ENCODE measurements at regions not wholly inside any gene's neighbourhood (a gene's known extent, or its start where the extent isn't known, plus 50 kb on each side); places are given as distances from the start of the nearest gene placed in this dataset.

- H3K27me3 ChIP-seq = no peaks in the 10 kb centered on the region
- H3K4me1 ChIP-seq = no peaks in the 10 kb centered on the region
- no peak for DNase-seq
- intact Hi-C loops (cut with DNase I; ENCODE audit: low total_unique reads) = no loop called here
- H3K27ac ChIP-seq = no peak overlapping the region
- H3K9me3 ChIP-seq = no peaks in the 10 kb centered on the region
- H3K36me3 ChIP-seq = no peaks in the 10 kb centered on the region
- H3K4me3 ChIP-seq = no peak overlapping the region
- no peak for TF ChIP-seq CTCF (IDR thresholded peaks at IDR 0.05)
Measured at GRCh38 chr13:106101201-106101600, 434.3 kb downstream of the EFNB2 start.

GRCh38 chr13:106100171-106100919, 435.1 kb downstream of the EFNB2 start:
- Histone ChIP-seq H3K9me3 (no peaks in the 10 kb centered on the region), H3K36me3 (no peaks in the 10 kb centered on the region), H3K4me1 (no peaks in the 10 kb centered on the region), H3K27me3 (no peaks in the 10 kb centered on the region), H3K27ac (no peak overlapping the region), H3K4me3 (no peak overlapping the region)
- TF ChIP-seq CTCF (IDR thresholded peaks at IDR 0.05) = no peak
- intact Hi-C loops (cut with DNase I; ENCODE audit: low total_unique reads) = no loop called here
- no peak for DNase-seq

DNA sequence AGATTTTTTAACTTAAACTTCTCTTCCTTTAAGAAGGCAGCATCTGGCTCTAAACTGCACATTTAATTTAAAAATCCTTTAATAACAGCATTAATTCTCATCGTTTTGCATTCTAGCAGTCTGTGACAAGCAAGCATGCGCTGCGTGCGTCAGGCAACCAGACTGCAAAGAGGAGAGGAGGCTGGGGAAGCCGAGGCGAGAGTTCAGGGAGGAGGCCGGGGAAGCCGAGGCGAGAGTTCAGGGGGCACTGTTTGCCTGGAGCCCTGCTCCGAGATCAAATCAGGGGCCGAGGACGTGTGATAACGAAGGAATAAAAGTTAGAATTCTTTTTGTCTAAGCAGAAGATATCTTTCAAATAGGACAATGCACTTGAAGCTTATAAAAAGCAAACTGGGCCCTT, 435.7 kb downstream of the EFNB2 start:
- TF ChIP-seq CTCF (IDR thresholded peaks at IDR 0.05) = no peak
- Histone ChIP-seq H3K9me3 (no peaks in the 10 kb centered on the region), H3K4me3 (no peak overlapping the region), H3K27me3 (no peaks in the 10 kb centered on the region), H3K4me1 (no peaks in the 10 kb centered on the region), H3K27ac (no peak overlapping the region), H3K36me3 (no peaks in the 10 kb centered on the region)
- DNase-seq = no peak
- intact Hi-C loops (cut with DNase I; ENCODE audit: low total_unique reads) = no loop called here

- Histone ChIP-seq H3K36me3 (no peaks in the 10 kb centered on the region), H3K4me3 (no peak overlapping the region), H3K9me3 (no peaks in the 10 kb centered on the region), H3K27me3 (no peaks in the 10 kb centered on the region), H3K27ac (no peak overlapping the region), H3K4me1 (no peaks in the 10 kb centered on the region)
- intact Hi-C loops (cut with DNase I; ENCODE audit: low total_unique reads) = no loop called here
- no peak for TF ChIP-seq CTCF (IDR thresholded peaks at IDR 0.05)
- no peak for DNase-seq
Measured at GRCh38 chr13:106098778-106099177, 436.7 kb downstream of the EFNB2 start.

- intact Hi-C loops (cut with DNase I; ENCODE audit: low total_unique reads) = no loop called here
- no peak overlapping the region for H3K27ac ChIP-seq
- no peak for TF ChIP-seq CTCF (IDR thresholded peaks at IDR 0.05)
Measured at GRCh38 chr13:106096661-106097092, 438.8 kb downstream of the EFNB2 start.

More at GRCh38 chr13:106096661-106097092, 438.8 kb downstream of the EFNB2 start:
- Histone ChIP-seq H3K4me3 (no peak overlapping the region), H3K36me3 (no peaks in the 10 kb centered on the region), H3K27me3 (no peaks in the 10 kb centered on the region), H3K4me1 (no peaks in the 10 kb centered on the region), H3K9me3 (no peaks in the 10 kb centered on the region)
- no peak for DNase-seq
